Activated CD4-positive, alpha-beta T cell treated with anti-CD3 and anti-CD28 coated beads, Interleukin-2, amount 50 U/mL, for 1 hour (primary cell): ENCODE measurements at regions not wholly inside any gene's neighbourhood (a gene's known extent, or its start where the extent isn't known, plus 50 kb on each side); places are given as distances from the start of the nearest gene placed in this dataset.
"Not testable (repeated sequence)": the region's sequence is repeated elsewhere in the genome, so short reads cannot be mapped to it uniquely, and the experiment has no call there.

Experiments used
- DNase-seq: peaks from one replicate; pipeline ENCODE4 v3.0.0-alpha.2; 2020

GRCh38 chrX:104376937-104377336 is 122.2 kb upstream of the ESX1 start:
- no peak for DNase-seq

DNA sequence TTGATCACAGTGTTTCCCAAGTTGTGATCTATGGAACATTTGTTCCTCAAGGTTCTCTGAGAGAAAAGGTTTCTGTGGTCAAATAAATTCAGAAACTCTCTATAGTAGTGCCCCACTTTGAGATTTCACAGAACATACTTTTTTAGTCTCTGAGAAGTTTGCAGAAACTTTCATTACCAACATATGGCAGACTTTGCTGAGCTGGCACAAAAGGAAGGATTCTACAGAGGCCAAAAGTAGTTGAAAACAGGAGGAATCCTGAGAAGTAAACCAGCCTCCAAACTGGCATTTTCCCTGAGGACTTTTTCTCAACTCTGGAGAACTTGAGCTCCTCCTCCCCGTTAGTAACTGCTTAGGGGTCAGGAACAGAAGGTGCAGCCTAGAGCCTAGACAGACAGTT is 117.8 kb upstream of the ESX1 start:
- DNase-seq: no peak

DNA sequence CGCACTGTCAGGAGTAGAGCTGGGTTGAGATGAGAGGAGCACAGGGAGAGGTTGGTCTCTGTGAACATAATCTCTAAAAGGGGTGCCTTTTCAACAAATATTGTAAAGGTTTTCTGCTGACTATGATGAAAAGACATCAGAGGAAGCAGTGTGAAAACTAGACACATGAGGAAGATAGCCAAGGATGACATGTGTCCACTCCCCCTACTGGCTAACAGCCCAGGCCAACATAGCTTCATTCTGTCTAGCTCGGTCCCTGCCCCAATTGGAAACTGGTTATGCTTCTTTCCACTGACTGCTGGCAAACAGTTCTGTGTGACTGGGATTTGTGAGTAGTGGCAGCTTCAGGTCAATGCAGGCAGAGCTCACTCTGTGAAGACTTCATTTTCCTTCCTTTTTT is 115.4 kb upstream of the ESX1 start:
- DNase-seq: no peak

DNA sequence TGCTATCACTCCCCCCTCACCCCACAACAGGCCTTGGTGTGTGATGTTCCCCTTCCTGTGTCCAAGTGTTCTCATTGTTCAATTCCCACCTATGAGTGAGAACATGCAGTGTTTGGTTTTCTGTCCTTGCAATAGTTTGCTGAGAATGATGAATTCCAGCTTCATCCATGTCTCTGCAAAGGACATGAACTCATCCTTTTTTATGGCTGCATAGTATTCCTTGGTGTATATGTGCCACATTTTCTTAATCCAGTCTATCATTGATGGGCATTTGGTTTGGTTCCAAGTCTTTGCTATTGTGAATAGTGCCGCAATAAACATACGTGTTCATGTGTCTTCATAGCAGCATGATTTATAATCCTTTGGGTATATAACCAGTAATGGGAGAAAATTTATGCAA is 106.0 kb upstream of the ESX1 start:
- DNase-seq: not testable (repeated sequence)

- DNase-seq: no peak
These were observed 104.4 kb upstream of the ESX1 start for GRCh38 chrX:104359124-104359523.

GRCh38 chrX:104351173-104351769 is 96.5 kb upstream of the ESX1 start:
- DNase-seq: no peak

GRCh38 chrX:104347860-104348259 is 93.1 kb upstream of the ESX1 start:
- DNase-seq: no peak

- DNase-seq: peak; percentile 2
These were observed 88.8 kb upstream of the ESX1 start for GRCh38 chrX:104343428-104344129.

DNA sequence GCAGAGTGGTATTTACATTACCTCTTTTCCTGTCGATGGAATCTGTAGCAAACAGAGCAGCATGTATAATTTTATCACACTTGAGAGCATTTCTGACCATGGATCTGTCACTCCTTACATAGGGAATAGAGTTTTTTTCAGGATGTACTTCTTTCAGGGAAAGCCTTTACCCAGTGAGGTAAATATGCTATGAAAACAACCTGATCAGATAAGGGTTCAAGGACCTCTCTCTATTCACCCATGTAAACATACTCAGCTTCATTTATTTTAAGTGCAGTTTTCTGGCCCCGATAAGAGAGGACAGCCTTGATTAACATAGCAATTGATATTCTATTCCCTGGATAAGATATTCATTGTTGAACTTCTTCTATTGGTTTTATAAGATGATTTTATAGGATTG is 87.3 kb upstream of the ESX1 start:
- no peak for DNase-seq

- DNase-seq: no peak
These were observed 81.0 kb upstream of the ESX1 start for GRCh38 chrX:104335756-104336155.

GRCh38 chrX:104334971-104335370 is 80.2 kb upstream of the ESX1 start:
- no peak for DNase-seq

DNA sequence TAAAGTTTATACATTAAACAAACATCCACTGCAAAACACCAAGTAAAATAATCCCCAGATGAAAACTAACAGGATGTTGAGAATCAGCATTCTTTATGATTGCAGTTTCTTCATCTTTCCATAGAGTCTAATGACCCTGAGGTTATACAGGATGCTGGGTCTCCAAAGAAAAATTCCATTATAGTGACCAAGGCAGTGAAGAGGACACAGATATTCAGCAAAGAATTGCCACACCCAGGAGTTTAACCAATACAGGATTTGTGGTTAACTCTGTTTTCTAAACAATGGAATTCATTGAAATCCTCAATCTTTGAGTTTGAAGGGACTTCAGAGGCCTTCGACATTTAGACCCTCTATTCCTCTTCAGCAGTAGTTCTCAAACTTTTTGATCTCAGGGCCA is 76.2 kb upstream of the ESX1 start:
- DNase-seq: no peak

GRCh38 chrX:104329731-104330130 is 75.0 kb upstream of the ESX1 start:
- DNase-seq: no peak

- DNase-seq: no peak
These were observed 70.5 kb upstream of the ESX1 start for GRCh38 chrX:104325213-104325585.

DNA sequence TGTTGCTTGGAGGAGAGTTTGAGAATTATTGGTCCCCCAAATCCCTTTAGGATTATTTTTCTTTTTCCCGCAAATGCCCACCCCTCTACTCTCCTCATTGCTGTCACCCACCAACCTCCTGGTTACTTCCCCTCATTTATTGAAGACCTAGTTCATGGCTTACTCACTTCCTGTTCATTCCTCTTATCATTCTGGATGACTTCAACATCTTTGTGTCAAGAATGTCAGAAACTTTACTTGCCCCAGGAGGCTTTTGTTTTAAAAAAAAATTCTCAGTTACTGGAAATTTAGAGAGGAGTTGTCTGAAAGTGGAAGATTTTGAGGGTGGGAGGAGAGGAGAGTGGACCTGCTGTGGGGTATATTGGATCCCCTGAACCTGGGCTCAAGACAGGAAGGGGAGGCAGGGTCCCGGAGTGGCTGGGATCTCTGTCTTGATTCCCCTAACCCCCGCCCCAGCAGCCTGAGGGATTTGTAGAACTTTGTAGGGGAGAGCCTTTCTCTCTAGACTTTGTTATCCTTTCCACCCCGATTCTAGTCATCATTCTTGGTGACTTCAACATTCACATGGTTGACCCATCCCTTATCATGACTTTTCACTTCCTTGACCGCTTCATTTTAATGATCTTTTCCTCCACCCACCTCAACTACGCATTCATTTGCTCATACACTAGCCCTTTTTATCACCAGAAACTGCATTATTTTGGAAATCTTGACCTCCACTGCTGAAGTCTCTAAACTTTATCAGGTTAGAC is 69.9 kb upstream of the ESX1 start:
- no peak for DNase-seq

DNA sequence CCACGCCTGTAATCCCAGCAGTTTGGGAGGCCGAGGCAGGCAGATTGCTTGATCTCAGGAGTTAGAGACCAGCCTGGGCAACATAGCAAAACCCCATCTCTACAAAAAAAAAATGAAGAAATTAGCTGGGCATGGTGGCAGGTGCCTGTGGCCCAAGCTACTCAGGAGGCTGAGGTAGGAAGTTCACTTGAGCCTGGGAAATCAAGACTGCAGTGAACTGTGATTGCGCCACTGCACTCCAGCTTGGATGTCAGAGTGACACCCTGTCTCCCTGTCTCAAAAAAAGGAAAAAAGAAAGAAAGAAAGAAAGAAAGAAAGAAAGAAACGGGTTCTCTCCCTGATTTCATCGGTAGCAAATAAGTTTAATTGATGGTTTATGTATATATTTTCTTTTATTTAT is 64.6 kb upstream of the ESX1 start:
- DNase-seq: no peak

DNA sequence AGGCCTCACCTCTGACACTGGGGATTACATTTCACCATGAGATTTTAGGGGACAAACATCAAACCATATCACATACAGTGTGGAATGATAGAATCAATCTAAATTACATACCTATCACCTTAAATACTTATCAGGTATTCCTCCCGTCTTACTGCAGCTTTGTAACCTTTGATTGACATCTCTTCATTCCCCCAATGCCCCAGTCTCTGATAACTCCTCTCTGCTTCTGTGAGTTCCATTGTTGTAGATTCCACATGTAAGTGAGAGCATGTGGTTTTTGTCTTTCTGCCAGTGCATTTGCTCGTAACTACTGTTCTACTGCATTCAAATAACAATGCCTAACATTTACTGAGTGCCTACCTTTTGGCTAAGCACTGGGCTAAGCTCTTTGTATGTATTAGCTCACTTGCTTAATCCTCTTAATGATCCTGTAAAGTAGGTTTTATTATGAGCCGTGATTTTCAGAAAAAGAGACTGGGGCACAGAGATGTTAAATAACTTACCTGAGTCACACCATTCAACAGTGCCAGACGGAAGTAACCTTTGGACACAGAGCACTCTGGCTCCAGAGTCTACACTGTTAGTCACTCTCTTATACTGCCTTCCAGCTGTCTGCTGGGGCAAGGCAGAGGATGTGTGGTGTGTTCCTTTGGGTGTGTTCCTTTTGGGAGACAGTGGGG is 63.7 kb upstream of the ESX1 start:
- DNase-seq: no peak

DNA sequence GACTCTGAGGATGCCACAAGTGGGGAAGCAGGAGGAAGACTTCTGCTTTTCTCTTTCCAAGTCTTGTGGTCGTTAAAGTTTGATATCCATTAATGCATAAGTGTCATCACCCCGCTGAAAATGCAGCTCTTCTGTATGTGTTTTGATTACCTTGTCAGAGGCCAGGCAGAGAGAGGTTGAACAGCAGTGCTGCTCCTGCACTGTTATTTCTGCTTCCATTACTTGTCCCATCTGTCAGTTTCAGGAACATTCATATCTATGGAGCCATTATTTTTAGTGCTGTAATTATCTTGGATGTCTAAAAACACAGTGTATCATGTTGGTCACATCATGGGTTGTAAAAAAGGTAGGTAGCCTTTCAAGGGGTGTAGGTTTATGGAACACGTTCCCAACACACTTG is 62.0 kb upstream of the ESX1 start:
- no peak for DNase-seq

DNA sequence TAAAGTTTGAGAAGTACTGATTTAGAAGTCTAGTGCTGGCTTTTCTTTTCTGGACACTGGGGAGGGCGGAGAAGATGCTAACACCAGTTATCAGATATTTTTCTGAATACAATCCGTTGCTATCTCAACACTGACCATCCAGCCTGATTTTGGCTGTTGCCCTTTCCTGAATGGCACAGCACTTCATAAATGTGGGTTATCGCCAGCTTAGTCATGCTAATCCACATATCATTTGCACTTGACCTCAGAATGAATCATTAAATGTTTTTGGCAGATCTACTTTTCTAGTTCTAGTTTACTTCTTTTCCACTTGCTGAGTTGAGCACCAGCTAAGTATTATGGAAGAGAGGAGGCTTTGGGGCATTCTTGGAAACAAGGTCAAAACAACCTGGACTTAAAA is 60.8 kb upstream of the ESX1 start:
- no peak for DNase-seq

DNA sequence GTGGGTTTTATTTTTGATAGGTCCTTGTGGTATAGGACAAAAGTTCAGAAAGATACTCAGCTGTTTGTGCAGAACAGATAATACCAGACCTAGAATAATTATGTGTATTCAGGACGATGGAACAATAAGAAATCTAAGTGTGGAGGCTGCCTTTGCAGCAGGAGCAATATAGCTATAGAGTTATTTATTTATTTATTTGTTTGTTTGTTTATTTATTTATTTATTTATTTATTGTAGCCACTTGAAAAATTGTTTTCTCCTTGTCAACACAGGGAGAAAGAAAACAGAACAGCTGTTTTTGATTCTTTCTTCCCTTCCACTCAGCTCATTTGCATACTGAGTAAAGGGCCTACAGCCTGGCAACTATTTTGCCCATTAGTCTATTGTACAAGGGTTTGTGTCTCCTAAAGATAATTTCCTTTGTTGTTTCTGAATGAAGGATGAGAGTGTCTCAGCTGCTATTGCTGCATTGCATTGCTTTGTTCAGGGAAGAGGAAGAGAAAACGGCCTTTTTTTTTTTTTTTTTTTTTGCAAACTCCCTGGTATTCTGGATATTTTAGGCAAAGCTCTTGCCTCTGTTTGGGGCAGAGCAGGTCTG is 56.0 kb upstream of the ESX1 start:
- DNase-seq: no peak

DNA sequence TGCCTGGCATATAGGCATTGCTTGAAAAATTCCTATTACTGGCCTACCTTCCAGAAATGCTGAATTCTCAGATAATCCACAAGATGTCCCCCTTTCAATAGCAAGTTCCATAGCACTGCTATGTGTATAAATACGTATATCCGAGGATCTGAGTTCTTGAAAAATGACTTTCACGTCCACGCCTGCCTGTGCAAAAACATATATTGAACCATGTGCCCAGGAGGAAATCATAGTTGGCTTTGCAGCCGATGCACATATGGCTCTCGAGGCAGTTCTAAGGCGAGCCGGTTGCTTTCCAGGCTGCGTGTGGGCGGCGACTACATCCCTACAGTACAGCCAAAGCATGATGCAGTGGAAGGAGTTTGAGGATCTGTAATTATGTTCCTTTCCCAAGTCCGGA is 55.4 kb upstream of the ESX1 start:
- DNase-seq: no peak

- no peak for DNase-seq
These were observed 54.4 kb upstream of the ESX1 start for GRCh38 chrX:104309169-104309568.

DNA sequence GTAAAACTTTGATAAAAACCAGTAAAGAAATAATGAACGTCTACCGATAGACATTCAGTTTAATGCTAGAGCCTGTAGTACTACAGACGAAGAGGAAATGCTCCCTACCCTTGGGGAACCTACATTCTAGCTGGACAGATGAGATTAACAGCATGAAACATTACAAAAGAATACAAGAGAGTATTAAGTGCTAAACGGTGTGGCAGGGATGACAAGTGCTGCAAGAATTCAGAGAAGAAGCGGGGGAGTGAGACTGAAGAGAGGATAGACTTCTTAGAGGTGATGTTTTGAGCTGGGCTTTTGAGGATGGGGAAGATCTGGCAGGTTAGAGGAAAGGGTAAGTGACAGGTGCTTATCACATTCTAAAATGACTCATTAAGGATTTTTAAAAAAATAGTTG is 52.6 kb upstream of the ESX1 start:
- no peak for DNase-seq
